GM03348 (cell line): ENCODE measurements at regions not wholly inside any gene's neighbourhood (a gene's known extent, or its start where the extent isn't known, plus 50 kb on each side); places are given as distances from the start of the nearest gene placed in this dataset.
A peak's percentile ranks its signal among the peaks of the same experiment; 100 is the strongest.
"Not testable (repeated sequence)": the region's sequence is repeated elsewhere in the genome, so short reads cannot be mapped to it uniquely, and the experiment has no call there.

ENCODE experiments used
- DNase-seq: peaks from one replicate; pipeline ENCODE4 v3.0.0; 2012; ENCODE audit warnings: low spot score

- DNase-seq, result no peak
These were observed 112.3 kb upstream of the SMIM30 start for GRCh38 chr7:113230691-113231090.

GRCh38 chr7:113217314-113217713, 99.0 kb upstream of the SMIM30 start:
- no peak for DNase-seq

GRCh38 chr7:113216038-113216437, 97.7 kb upstream of the SMIM30 start:
- DNase-seq, result no peak

- DNase-seq, result no peak
These were observed 91.3 kb upstream of the SMIM30 start for GRCh38 chr7:113209449-113210203.

GRCh38 chr7:113207931-113208330, 89.6 kb upstream of the SMIM30 start:
- DNase-seq, result no peak

- no peak for DNase-seq
These were observed 89.1 kb upstream of the SMIM30 start for GRCh38 chr7:113207441-113207840.

GRCh38 chr7:113204415-113204814, 86.1 kb upstream of the SMIM30 start:
- DNase-seq, result no peak

GRCh38 chr7:113202284-113202683, 83.9 kb upstream of the SMIM30 start:
- no peak for DNase-seq

GRCh38 chr7:113200281-113200680, 81.9 kb upstream of the SMIM30 start:
- DNase-seq, result no peak

GRCh38 chr7:113199841-113200240, 81.5 kb upstream of the SMIM30 start:
- no peak for DNase-seq

GRCh38 chr7:113199136-113199535, 80.8 kb upstream of the SMIM30 start:
- DNase-seq, result no peak

GRCh38 chr7:113198226-113198625, 79.9 kb upstream of the SMIM30 start:
- no peak for DNase-seq

- DNase-seq, result peak; percentile 42
These were observed 78.9 kb upstream of the SMIM30 start for GRCh38 chr7:113197274-113197673.

- no peak for DNase-seq
These were observed 70.0 kb upstream of the SMIM30 start for GRCh38 chr7:113188396-113188795.

GRCh38 chr7:113179313-113179712, 61.0 kb upstream of the SMIM30 start:
- DNase-seq, result peak; percentile 17

GRCh38 chr7:113176836-113177235, 58.5 kb upstream of the SMIM30 start:
- no peak for DNase-seq

- DNase-seq, result not testable (repeated sequence)
These were observed 57.8 kb upstream of the SMIM30 start for GRCh38 chr7:113176180-113176579.

- DNase-seq, result no peak
These were observed 57.3 kb upstream of the SMIM30 start for GRCh38 chr7:113175525-113176104.

GRCh38 chr7:113172726-113173125, 54.4 kb upstream of the SMIM30 start:
- DNase-seq, result no peak

GRCh38 chr7:113170591-113170990, 52.2 kb upstream of the SMIM30 start:
- no peak for DNase-seq
